HEK293T (cell line): ENCODE measurements at regions not wholly inside any gene's neighbourhood (a gene's known extent, or its start where the extent isn't known, plus 50 kb on each side); places are given as distances from the start of the nearest gene placed in this dataset.

Experiments
- CTCF ChIA-PET: fragments of 350-600 bp; formaldehyde crosslinking; extraction: SDS; loops from one replicate; lab custom pipeline; 2021; ENCODE audit warnings: antibody characterized with exemption, inconsistent platforms; lab: Yijun Ruan, JAX
- POLR2A ChIA-PET: fragments of 350-600 bp; formaldehyde crosslinking; extraction: SDS; loops from one replicate; lab custom pipeline; 2020; ENCODE audit warnings: antibody characterized with exemption, inconsistent platforms; lab: Yijun Ruan, JAX
- DNase-seq: peaks from one replicate; pipeline ENCODE4 v3.0.0; 2012; ENCODE audit warnings: mixed read lengths; ENCODE audit errors: extremely low spot score
- ARNT ChIP-seq: fragments of 450-650 bp; IDR thresholded peaks from 2 replicates; pipeline ENCODE4 v1.6.1; 2017; ENCODE audit warnings: mild to moderate bottlenecking
- BHLHE40 ChIP-seq: fragments of 450-650 bp; IDR thresholded peaks from 2 replicates; pipeline ENCODE4 v1.6.1; 2016; ENCODE audit warnings: mild to moderate bottlenecking, moderate library complexity, borderline replicate concordance
- CTBP1 ChIP-seq: fragments of 450-650 bp; IDR thresholded peaks from 2 replicates; pipeline ENCODE4 v1.6.1; 2016; ENCODE audit warnings: borderline replicate concordance
- ELF4 ChIP-seq: fragments of 450-650 bp; IDR thresholded peaks from 2 replicates; pipeline ENCODE4 v1.6.1; 2017; ENCODE audit warnings: antibody characterized with exemption
- FOXA1 ChIP-seq: fragments of 450-650 bp; IDR thresholded peaks from 2 replicates; pipeline ENCODE4 v1.6.1; 2016; ENCODE audit warnings: mild to moderate bottlenecking
- FOXK2 ChIP-seq: fragments of 450-650 bp; IDR thresholded peaks from 2 replicates; pipeline ENCODE4 v1.6.1; 2016; ENCODE audit warnings: mild to moderate bottlenecking
- FOXM1 ChIP-seq: fragments of 450-650 bp; IDR thresholded peaks from 2 replicates; pipeline ENCODE4 v1.6.1; 2017; ENCODE audit warnings: mild to moderate bottlenecking, borderline replicate concordance
- HDGF ChIP-seq: fragments of 450-650 bp; IDR thresholded peaks from 2 replicates; pipeline ENCODE4 v1.6.1; 2017; ENCODE audit warnings: antibody characterized with exemption, borderline replicate concordance
- L3MBTL2 ChIP-seq: fragments of 450-650 bp; conservative IDR thresholded peaks from 2 replicates; pipeline ENCODE4 v1.6.1; 2016; ENCODE audit warnings: mild to moderate bottlenecking
- LEF1 ChIP-seq: fragments of 450-650 bp; IDR thresholded peaks from 2 replicates; pipeline ENCODE4 v1.6.1; 2017; ENCODE audit warnings: mild to moderate bottlenecking, borderline replicate concordance
- NFRKB ChIP-seq: fragments of 450-650 bp; IDR thresholded peaks from 2 replicates; pipeline ENCODE4 v1.6.1; 2016; ENCODE audit warnings: mild to moderate bottlenecking, moderate library complexity
- PKNOX1 ChIP-seq: fragments of 450-650 bp; IDR thresholded peaks from 2 replicates; pipeline ENCODE4 v1.6.1; 2016
- SP1 ChIP-seq: fragments of 450-650 bp; IDR thresholded peaks from 2 replicates; pipeline ENCODE4 v1.6.1; 2017
- SUZ12 ChIP-seq: fragments of 450-650 bp; IDR thresholded peaks from 2 replicates; pipeline ENCODE4 v1.6.1; 2016; ENCODE audit warnings: mild to moderate bottlenecking
- TARDBP ChIP-seq: fragments of 450-650 bp; IDR thresholded peaks from 2 replicates; pipeline ENCODE4 v1.6.1; 2016
- ZNF384 ChIP-seq: fragments of 450-650 bp; IDR thresholded peaks from 2 replicates; pipeline ENCODE4 v1.6.1; 2016

- TF ChIP-seq LEF1, result no peak
- TF ChIP-seq ELF4, result no peak
- TF ChIP-seq CTBP1, result no peak
- TF ChIP-seq ZNF384, result no peak
- no peak for TF ChIP-seq HDGF
- TF ChIP-seq L3MBTL2, result no peak
- TF ChIP-seq SUZ12, result no peak
- TF ChIP-seq BHLHE40, result no peak
- no peak for TF ChIP-seq FOXA1
- no peak for TF ChIP-seq PKNOX1
- no peak for TF ChIP-seq FOXK2
- no peak for TF ChIP-seq FOXM1
- no peak for TF ChIP-seq NFRKB
- no peak for TF ChIP-seq SP1
- TF ChIP-seq ARNT, result no peak
- no peak for TF ChIP-seq TARDBP
- no peak for DNase-seq
- ChIA-PET POLR2A (no interaction called here), CTCF (interaction anchor here (1.0 kb wide), 1 partner anchor 20 kb away, joined by 3 read pairs; no protein-coding TSS in a partner anchor)
These were observed 184.4 kb upstream of the EEA1 start for GRCh38 chr12:93113317-93114006.

DNA sequence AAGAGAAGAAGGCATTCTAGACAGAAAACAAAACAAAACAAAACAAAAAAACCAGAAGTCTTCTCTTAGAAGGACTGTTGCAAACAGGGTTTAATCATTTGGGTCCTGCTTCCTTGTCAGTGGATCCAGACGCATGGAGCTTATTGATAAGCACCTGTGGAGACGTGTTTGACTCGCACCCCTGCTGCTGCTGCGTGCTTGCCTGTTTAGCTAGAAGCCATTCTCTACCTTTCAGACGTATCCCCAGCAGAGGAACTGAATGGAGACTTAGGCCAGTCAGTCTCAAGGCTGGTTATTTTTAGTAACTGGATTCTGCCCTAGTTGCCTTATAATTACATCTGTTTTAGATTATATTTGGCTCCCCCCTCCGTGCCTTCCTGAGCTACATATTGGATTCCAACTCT, 186.1 kb upstream of the EEA1 start:
- TF ChIP-seq SUZ12 (no peak), TARDBP (no peak), NFRKB (no peak), LEF1 (no peak), FOXA1 (no peak), ELF4 (no peak), FOXM1 (no peak), BHLHE40 (no peak), HDGF (no peak), CTBP1 (no peak), SP1 (no peak)
- ChIA-PET CTCF (interaction anchor here (1.1 kb wide), 1 partner anchor 17 kb away, joined by 3 read pairs; no protein-coding TSS in a partner anchor), POLR2A (interaction anchor here (0.6 kb wide), 1 partner anchor 168 kb away, joined by 3 read pairs; no protein-coding TSS in a partner anchor)
- DNase-seq, result no peak

- POLR2A ChIA-PET, result interaction anchor here (0.6 kb wide), 1 partner anchor 168 kb away, joined by 3 read pairs; no protein-coding TSS in a partner anchor
- CTCF ChIA-PET, result interaction anchor here (1.1 kb wide), 1 partner anchor 18 kb away, joined by 3 read pairs; no protein-coding TSS in a partner anchor
- DNase-seq, result no peak
- TF ChIP-seq FOXM1 (no peak), L3MBTL2 (no peak), ARNT (no peak), LEF1 (no peak), TARDBP (no peak), NFRKB (no peak), PKNOX1 (no peak), SUZ12 (no peak), BHLHE40 (no peak), HDGF (no peak)
These were observed 186.6 kb upstream of the EEA1 start for GRCh38 chr12:93115646-93116045.

DNA sequence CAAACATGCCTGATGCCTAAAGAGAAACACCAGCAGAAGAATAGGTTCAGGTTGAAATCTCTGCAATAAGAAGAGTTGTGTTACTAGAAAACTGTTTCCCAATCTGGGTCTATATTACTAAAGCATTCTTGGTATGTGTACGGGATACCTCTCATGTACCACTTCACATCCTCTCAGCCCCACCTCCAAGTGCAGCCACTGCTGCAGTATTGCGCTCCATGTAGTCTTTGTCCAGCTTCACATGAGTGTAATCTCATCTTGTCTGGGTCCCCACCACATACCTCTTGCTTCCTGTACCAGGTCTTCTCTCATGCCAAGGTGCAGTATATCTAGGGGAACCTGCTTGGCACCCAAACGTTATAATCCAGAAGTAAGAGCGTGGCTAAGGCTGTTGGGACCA, 187.5 kb upstream of the EEA1 start:
- no peak for DNase-seq
- TF ChIP-seq NFRKB (no peak), LEF1 (no peak), ELF4 (no peak), PKNOX1 (no peak), SP1 (no peak), HDGF (no peak), SUZ12 (no peak), FOXM1 (no peak), BHLHE40 (no peak), L3MBTL2 (no peak), ZNF384 (no peak), FOXA1 (no peak), CTBP1 (no peak), ARNT (no peak), TARDBP (no peak), FOXK2 (no peak)
- CTCF ChIA-PET, result no interaction called here

GRCh38 chr12:93121729-93122488, 192.8 kb upstream of the EEA1 start:
- ChIA-PET CTCF (no interaction called here), POLR2A (interaction anchor here (1.3 kb wide), 1 partner anchor 12 kb away, joined by 3 read pairs; no protein-coding TSS in a partner anchor)
- no peak for DNase-seq
- TF ChIP-seq ELF4 (no peak), TARDBP (no peak), L3MBTL2 (no peak)

More for the DNA sequence above, 187.5 kb upstream of the EEA1 start:
- POLR2A ChIA-PET, result no interaction called here
